SU-DHL-6 (cell line): ENCODE measurements at regions not wholly inside any gene's neighbourhood (a gene's known extent, or its start where the extent isn't known, plus 50 kb on each side); places are given as distances from the start of the nearest gene placed in this dataset.

Experiments
- H2AFZ ChIP-seq: fragments of 200-600 bp; sonication (generic); 2 replicates; pipeline ENCODE4 v1.6.1; 2014; ENCODE audit warnings: low read depth, mild to moderate bottlenecking, moderate library complexity, mixed read lengths, antibody characterized with exemption, low read length; ENCODE audit not compliant: severe bottlenecking
- H3F3A ChIP-seq: fragments of 200-600 bp; shearing (Covaris generic); 2 replicates; pipeline ENCODE4 v1.6.0; 2016; ENCODE audit warnings: antibody characterized with exemption, mild to moderate bottlenecking; ENCODE audit not compliant: insufficient read depth
- H3K27ac ChIP-seq: fragments of 200-600 bp; sonication (generic); 2 replicates; pipeline ENCODE4 v1.5.1; 2016; ENCODE audit warnings: low read depth, mild to moderate bottlenecking, low read length, moderate library complexity, mixed read lengths
- H3K27me3 ChIP-seq: fragments of 200-600 bp; sonication (generic), shearing (Covaris generic); 2 replicates; pipeline ENCODE4 v1.6.0; 2014; ENCODE audit warnings: mild to moderate bottlenecking, low read length
- H3K36me3 ChIP-seq: fragments of 200-600 bp; sonication (generic); 2 replicates; pipeline ENCODE4 v1.6.1; 2014; ENCODE audit warnings: mild to moderate bottlenecking, low read length, mixed read lengths
- H3K4me2 ChIP-seq: fragments of 300-600, 200-600 bp; shearing (Covaris generic), sonication (generic); 2 replicates; pipeline ENCODE4 v1.6.0; 2014; ENCODE audit warnings: low read length, low read depth, mild to moderate bottlenecking; ENCODE audit not compliant: poor library complexity, severe bottlenecking
- H3K4me3 ChIP-seq: fragments of 200-600 bp; sonication (generic); 2 replicates; pipeline ENCODE4 v1.5.1; 2014; ENCODE audit warnings: antibody characterized with exemption, low read length, mild to moderate bottlenecking, mixed read lengths; ENCODE audit not compliant: insufficient read depth, poor library complexity, severe bottlenecking
- H3K79me2 ChIP-seq: fragments of 200-600 bp; sonication (generic); 2 replicates; pipeline ENCODE4 v1.6.1; 2014; ENCODE audit warnings: mild to moderate bottlenecking, low read length, moderate library complexity; ENCODE audit not compliant: insufficient read depth
- H3K9ac ChIP-seq: fragments of 200-600 bp; sonication (generic); 2 replicates; pipeline ENCODE4 v1.7.0; 2014; ENCODE audit warnings: mild to moderate bottlenecking, low read length
- H3K9me2 ChIP-seq: fragments of 200-600 bp; sonication (generic); replicated peaks from 2 replicates; pipeline ENCODE4 v1.6.1; 2014; ENCODE audit warnings: low read length; ENCODE audit not compliant: insufficient read depth
- H3K9me3 ChIP-seq: fragments of 200-600 bp; sonication (generic); 2 replicates; pipeline ENCODE4 v1.6.1; 2014; ENCODE audit warnings: low read length, mixed read lengths; ENCODE audit not compliant: insufficient read depth
- H4K20me1 ChIP-seq: fragments of 200-600 bp; sonication (generic); 2 replicates; pipeline ENCODE4 v1.6.1; 2014; ENCODE audit warnings: low read depth, mild to moderate bottlenecking, antibody characterized with exemption, low read length, moderate library complexity, mixed read lengths
- EZH2phosphoT487 ChIP-seq: fragments of 200-600 bp; sonication (generic), shearing (Covaris generic); conservative IDR thresholded peaks from 2 replicates; pipeline ENCODE4 v1.6.1; 2018; ENCODE audit warnings: mild to moderate bottlenecking, antibody characterized with exemption, low read length, moderate library complexity, mixed read lengths
- TF ChIP-seq, protein P1 (sequence below): fragments of 200-600 bp; sonication (generic); IDR thresholded peaks from one replicate; pipeline ENCODE4 v1.5.1; 2017; ENCODE audit warnings: antibody characterized with exemption, mild to moderate bottlenecking, low read length, moderate library complexity; ENCODE audit not compliant: insufficient read depth, poor library complexity, severe bottlenecking

DNA sequence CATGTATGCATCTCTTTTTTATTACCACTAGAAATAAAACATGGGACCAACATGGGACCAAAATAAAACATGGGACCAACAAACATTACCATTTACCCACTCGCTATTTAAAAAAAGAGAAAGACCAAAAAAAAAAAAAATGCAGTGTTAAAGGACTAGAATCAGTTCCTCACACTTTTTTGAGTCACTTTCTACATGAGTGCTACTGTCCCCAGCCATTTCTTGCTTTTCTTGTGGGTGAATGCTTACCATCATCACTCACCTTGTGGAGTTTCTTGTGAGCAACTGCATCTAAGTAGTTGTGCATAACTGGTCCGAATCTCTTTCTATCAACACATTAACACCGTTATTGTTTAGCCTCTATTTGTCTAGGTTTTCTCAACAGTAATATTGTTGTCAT, 493.6 kb upstream of the RIOK2 start:
- H3K4me2 ChIP-seq: no peak overlapping the region
- no peak overlapping the region for H3K4me3 ChIP-seq
- H3K9ac ChIP-seq: no peak overlapping the region
- no peaks in the 10 kb centered on the region for H3K9me3 ChIP-seq
- no peaks in the 10 kb centered on the region for H3K9me2 ChIP-seq
- H4K20me1 ChIP-seq: no peaks in the 10 kb centered on the region
- H3K27ac ChIP-seq: no peak overlapping the region
- H3K27me3 ChIP-seq: no peaks in the 10 kb centered on the region
- H3F3A ChIP-seq: no peaks in the 10 kb centered on the region
- TF ChIP-seq, protein P1, sequence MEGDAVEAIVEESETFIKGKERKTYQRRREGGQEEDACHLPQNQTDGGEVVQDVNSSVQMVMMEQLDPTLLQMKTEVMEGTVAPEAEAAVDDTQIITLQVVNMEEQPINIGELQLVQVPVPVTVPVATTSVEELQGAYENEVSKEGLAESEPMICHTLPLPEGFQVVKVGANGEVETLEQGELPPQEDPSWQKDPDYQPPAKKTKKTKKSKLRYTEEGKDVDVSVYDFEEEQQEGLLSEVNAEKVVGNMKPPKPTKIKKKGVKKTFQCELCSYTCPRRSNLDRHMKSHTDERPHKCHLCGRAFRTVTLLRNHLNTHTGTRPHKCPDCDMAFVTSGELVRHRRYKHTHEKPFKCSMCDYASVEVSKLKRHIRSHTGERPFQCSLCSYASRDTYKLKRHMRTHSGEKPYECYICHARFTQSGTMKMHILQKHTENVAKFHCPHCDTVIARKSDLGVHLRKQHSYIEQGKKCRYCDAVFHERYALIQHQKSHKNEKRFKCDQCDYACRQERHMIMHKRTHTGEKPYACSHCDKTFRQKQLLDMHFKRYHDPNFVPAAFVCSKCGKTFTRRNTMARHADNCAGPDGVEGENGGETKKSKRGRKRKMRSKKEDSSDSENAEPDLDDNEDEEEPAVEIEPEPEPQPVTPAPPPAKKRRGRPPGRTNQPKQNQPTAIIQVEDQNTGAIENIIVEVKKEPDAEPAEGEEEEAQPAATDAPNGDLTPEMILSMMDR: no peak
- no peak for TF ChIP-seq EZH2phosphoT487
- no peaks in the 10 kb centered on the region for H3K79me2 ChIP-seq
- no peaks in the 10 kb centered on the region for H3K36me3 ChIP-seq
- H2AFZ ChIP-seq: no peak overlapping the region

DNA sequence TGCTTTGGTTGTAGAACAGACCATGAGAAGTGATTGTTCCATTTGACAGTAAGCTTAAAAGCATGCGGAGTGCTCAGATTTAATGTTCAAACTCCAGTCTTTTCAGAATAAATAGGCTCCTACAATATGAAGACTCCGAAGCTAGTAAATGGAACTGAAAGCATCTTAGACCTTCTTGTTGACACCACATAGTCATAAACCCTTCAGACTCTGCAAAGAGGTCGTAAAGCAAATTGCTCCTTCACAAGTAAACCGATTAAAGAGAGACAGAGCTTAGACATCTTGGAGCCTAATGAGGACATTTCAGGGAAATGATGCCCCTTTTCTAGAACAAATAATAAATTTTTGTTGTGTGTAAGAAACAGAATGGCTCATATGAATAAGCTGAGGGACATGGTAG, 511.0 kb upstream of the RIOK2 start:
- Histone ChIP-seq H3F3A (no peaks in the 10 kb centered on the region), H3K9me3 (no peaks in the 10 kb centered on the region), H3K9me2 (no peaks in the 10 kb centered on the region), H2AFZ (no peak overlapping the region), H3K9ac (no peak overlapping the region), H3K79me2 (no peaks in the 10 kb centered on the region), H3K27ac (no peak overlapping the region), H3K27me3 (no peaks in the 10 kb centered on the region), H4K20me1 (no peaks in the 10 kb centered on the region), H3K4me3 (no peak overlapping the region), H3K36me3 (no peaks in the 10 kb centered on the region), H3K4me2 (no peak overlapping the region)
- TF ChIP-seq EZH2phosphoT487: no peak
- TF ChIP-seq, protein P1: no peak

DNA sequence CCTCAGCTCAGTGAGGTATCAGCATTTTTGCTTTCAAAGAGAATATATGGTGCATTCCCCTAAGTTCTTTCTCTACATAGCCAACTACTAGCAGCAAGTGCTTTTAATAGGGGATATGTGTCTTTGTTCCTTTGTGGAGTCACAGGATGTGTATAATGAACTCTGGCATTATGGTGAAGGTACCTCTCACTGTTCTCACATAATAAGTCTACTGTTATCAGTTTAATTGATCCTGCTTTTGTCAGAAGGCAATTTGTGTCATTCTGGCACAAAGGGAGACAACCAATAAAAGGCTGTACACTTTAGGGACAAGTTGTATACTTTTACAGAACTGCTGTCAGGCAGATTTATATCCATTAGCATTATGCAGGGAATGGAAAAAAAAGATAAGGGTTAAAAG, 531.4 kb upstream of the RIOK2 start:
- no peaks in the 10 kb centered on the region for H3K79me2 ChIP-seq
- H2AFZ ChIP-seq: no peak overlapping the region
- no peak overlapping the region for H3K9ac ChIP-seq
- no peak overlapping the region for H3K4me3 ChIP-seq
- H3K9me3 ChIP-seq: no peaks in the 10 kb centered on the region
- H3K27me3 ChIP-seq: no peaks in the 10 kb centered on the region
- no peaks in the 10 kb centered on the region for H3F3A ChIP-seq
- no peaks in the 10 kb centered on the region for H3K9me2 ChIP-seq
- TF ChIP-seq, protein P1: no peak
- no peak for TF ChIP-seq EZH2phosphoT487
- no peaks in the 10 kb centered on the region for H3K36me3 ChIP-seq
- no peak overlapping the region for H3K4me2 ChIP-seq
- no peak overlapping the region for H3K27ac ChIP-seq
- H4K20me1 ChIP-seq: no peaks in the 10 kb centered on the region
